CD14-positive monocyte (primary cell): ENCODE measurements at regions not wholly inside any gene's neighbourhood (a gene's known extent, or its start where the extent isn't known, plus 50 kb on each side); places are given as distances from the start of the nearest gene placed in this dataset.
"Not testable (repeated sequence)": the region's sequence is repeated elsewhere in the genome, so short reads cannot be mapped to it uniquely, and the experiment has no call there.

Source experiments
- DNase-seq, 3 donors: peaks; one replicate each; pipeline ENCODE4 v3.0.0-alpha.2; 2011 to 2022
- H2AFZ ChIP-seq: 2 replicates; pipeline ENCODE4 v1.6.0; 2012; ENCODE audit warnings: mild to moderate bottlenecking, low read depth, low read length, inconsistent platforms; ENCODE audit not compliant: insufficient read depth, poor library complexity, severe bottlenecking
- H3K27ac ChIP-seq, 2 donors: 1 replicate in 1 of 2; 2 replicates in 1 of 2; pipeline ENCODE4 v1.5.1; 2012 to 2013; ENCODE audit warnings: low read length in 2 of 2, control low read depth in 1 of 2, inconsistent platforms in 1 of 2, low read depth in 1 of 2, mild to moderate bottlenecking in 1 of 2
- H3K27me3 ChIP-seq, 2 donors: one replicate each; pipeline versions ENCODE4 v1.6.0 to v1.6.1; 2011 to 2013; ENCODE audit warnings: low read length in 2 of 2; ENCODE audit not compliant: control insufficient read depth in 2 of 2, insufficient read depth in 2 of 2
- H3K36me3 ChIP-seq, 2 donors: replicated peaks in 1 of 2; 1 replicate in 1 of 2; 2 replicates in 1 of 2; pipeline versions ENCODE4 v1.5.1 to v1.6.1; 2012 to 2013; ENCODE audit warnings: low read length in 2 of 2, control low read depth in 1 of 2, inconsistent platforms in 1 of 2, mild to moderate bottlenecking in 1 of 2; ENCODE audit not compliant: insufficient read depth in 2 of 2, control insufficient read depth in 1 of 2
- H3K4me1 ChIP-seq, 2 donors: 1 replicate in 1 of 2; 2 replicates in 1 of 2; pipeline versions ENCODE4 v1.5.1 to v1.6.1; 2012 to 2013; ENCODE audit warnings: low read length in 2 of 2, control low read depth in 1 of 2, inconsistent platforms in 1 of 2, mild to moderate bottlenecking in 1 of 2, moderate library complexity in 1 of 2; ENCODE audit not compliant: insufficient read depth in 2 of 2, control insufficient read depth in 1 of 2
- H3K4me2 ChIP-seq: replicated peaks from 2 replicates; pipeline ENCODE3; 2012; ENCODE audit warnings: low read length, moderate library complexity, mild to moderate bottlenecking; ENCODE audit not compliant: poor library complexity, severe bottlenecking; ENCODE audit errors: extremely low read depth
- H3K4me3 ChIP-seq, 3 experiments: fragments of 200-600 bp in 1 of 3; sonication (generic) in 1 of 3; replicated peaks in 1 of 3; 1 replicate in 2 of 3; 2 replicates in 1 of 3; pipeline ENCODE4 v1.5.1; 2011 to 2013; ENCODE audit warnings: low read length in 3 of 3, mild to moderate bottlenecking in 3 of 3, control low read depth in 2 of 3, low read depth in 2 of 3, inconsistent platforms in 1 of 3, moderate library complexity in 1 of 3
- H3K79me2 ChIP-seq: 2 replicates; pipeline ENCODE4 v1.6.0; 2012; ENCODE audit warnings: mild to moderate bottlenecking, control low read depth, inconsistent platforms, low read length, moderate library complexity; ENCODE audit not compliant: insufficient read depth
- H3K9ac ChIP-seq: 2 replicates; pipeline ENCODE4 v1.6.0; 2017; ENCODE audit warnings: low read length, mild to moderate bottlenecking; ENCODE audit not compliant: insufficient read depth, poor library complexity, severe bottlenecking
- H3K9me3 ChIP-seq, 2 donors: replicated peaks in 1 of 2; 1 replicate in 1 of 2; 2 replicates in 1 of 2; pipeline versions ENCODE4 v1.5.1 to v1.6.1; 2012 to 2013; ENCODE audit warnings: low read length in 2 of 2, control low read depth in 1 of 2; ENCODE audit not compliant: control insufficient read depth in 1 of 2, insufficient read depth in 1 of 2
- H4K20me1 ChIP-seq: 2 replicates; pipeline ENCODE4 v1.6.0; 2012; ENCODE audit warnings: mild to moderate bottlenecking, low read length, control low read depth, moderate library complexity; ENCODE audit not compliant: insufficient read depth
- H3K27ac Mint-ChIP-seq, 7 donors: one replicate each; pipeline ENCODE4 v1.8.0; 2020; ENCODE audit warnings: mild to moderate bottlenecking in 7 of 7, mixed read lengths in 7 of 7, moderate library complexity in 6 of 7, inconsistent platforms in 2 of 7
- H3K27me3 Mint-ChIP-seq, 3 donors: one replicate each; pipeline ENCODE4 v1.8.0; 2021 to 2022; ENCODE audit warnings: low read depth in 3 of 3, mild to moderate bottlenecking in 3 of 3, mixed read lengths in 3 of 3, moderate library complexity in 3 of 3, inconsistent platforms in 1 of 3
- H3K36me3 Mint-ChIP-seq, 2 donors: one replicate each; pipeline ENCODE4 v1.8.0; 2020; ENCODE audit warnings: mixed read lengths in 2 of 2, inconsistent platforms in 1 of 2, mild to moderate bottlenecking in 1 of 2
- H3K4me1 Mint-ChIP-seq: one replicate; pipeline ENCODE4 v1.8.0; 2020; ENCODE audit warnings: mild to moderate bottlenecking, mixed read lengths
- H3K4me3 Mint-ChIP-seq, 2 donors: one replicate each; pipeline ENCODE4 v1.8.0; 2020; ENCODE audit warnings: mild to moderate bottlenecking in 2 of 2, mixed read lengths in 2 of 2, moderate library complexity in 1 of 2
- H3K9me3 Mint-ChIP-seq, 7 donors: one replicate each; pipeline ENCODE4 v1.8.0; 2020 to 2022; ENCODE audit warnings: mixed read lengths in 7 of 7, mild to moderate bottlenecking in 6 of 7, moderate library complexity in 6 of 7, inconsistent platforms in 2 of 7
- CTCF ChIP-seq: fragments of 200-600 bp; IDR thresholded peaks from one replicate; pipeline ENCODE4 v1.8.0; 2022; ENCODE audit warnings: antibody characterized with exemption, mild to moderate bottlenecking
- WGBS: methylation state at CpG from one replicate; pipeline ENCODE4 v1.1.5; 2013; ENCODE audit warnings: missing lambda C conversion rate; ENCODE audit not compliant: insufficient coverage; 5-methylcytosine and 5-hydroxymethylcytosine counted together
- intact Hi-C, 2 donors: fragments of 100-400 bp; cut with micrococcal nuclease; formaldehyde crosslinking; loops; one replicate each; pipeline versions ENCODE4 v1.15.0 to v1.15.1; 2023

- Histone ChIP-seq H3K79me2 (no peaks in the 10 kb centered on the region), H3K27me3 (no peaks in the 10 kb centered on the region), H3K27ac (no peak overlapping the region), H3K36me3 (no peaks in the 10 kb centered on the region), H3K4me3 (no peak overlapping the region), H3K4me1 (no peaks in the 10 kb centered on the region), H2AFZ (no peak overlapping the region), H4K20me1 (no peaks in the 10 kb centered on the region), H3K9ac (no peak overlapping the region), H3K9me3 (no peaks in the 10 kb centered on the region), H3K4me2 (no peak overlapping the region)
- Mint-ChIP-seq H3K27me3 (peaks cover 0 to 2% (median 0%) of the 10 kb centered on the region in 3 donors), H3K4me1 (no peaks in the 10 kb centered on the region), H3K4me3 (no peak overlapping the region), H3K9me3 (peaks cover 0 to 4% (median 0%) of the 10 kb centered on the region in 7 donors), H3K27ac (no peak overlapping the region), H3K36me3 (no peaks in the 10 kb centered on the region)
- TF ChIP-seq CTCF, result no peak
- DNase-seq, result no peak
- intact Hi-C loops, result no loop called here
Measured at GRCh38 chr1:159653201-159653600, 61.2 kb downstream of the CRP start.

- DNase-seq, H3K4me1 Mint-ChIP-seq, H2AFZ ChIP-seq, intact Hi-C loops, H3K9me3 ChIP-seq, H3K79me2 ChIP-seq, H3K9ac ChIP-seq, H3K4me1 ChIP-seq, H3K27me3 Mint-ChIP-seq, H3K4me2 ChIP-seq, H3K27me3 ChIP-seq, H3K36me3 ChIP-seq, H3K4me3 ChIP-seq, H3K27ac Mint-ChIP-seq, H3K27ac ChIP-seq, H3K36me3 Mint-ChIP-seq, H3K4me3 Mint-ChIP-seq, H4K20me1 ChIP-seq: not testable (repeated sequence)
- 100% methylated on average over 1 of the region's 2 CpGs for WGBS
- peaks cover 6 to 18% (median 13%) of the 10 kb centered on the region in 7 donors for H3K9me3 Mint-ChIP-seq
Measured at GRCh38 chr1:159657477-159657876, 56.9 kb downstream of the CRP start.
